ENCODE measurements at regions not wholly inside any gene's neighbourhood (a gene's known extent, or its start where the extent isn't known, plus 50 kb on each side); places are given as distances from the start of the nearest gene placed in this dataset.

GRCh38 chr14:22071006-22071405 lies 397.4 kb upstream of the OR4E1 start:
- TF ChIP-seq GATA2 (IDR thresholded peaks at IDR 0.05; ENCODE audit: low read depth, low read length) (no peak), GATA3 (IDR thresholded peaks at IDR 0.05; ENCODE audit: low read depth, low read length) (no peak)
